HFF-Myc (cell line): ENCODE measurements at regions not wholly inside any gene's neighbourhood (a gene's known extent, or its start where the extent isn't known, plus 50 kb on each side); places are given as distances from the start of the nearest gene placed in this dataset.
"Not testable (repeated sequence)": the region's sequence is repeated elsewhere in the genome, so short reads cannot be mapped to it uniquely, and the experiment has no call there.

Source experiments
- DNase-seq: peaks from one replicate; pipeline ENCODE4 v3.0.0-alpha.2; 2011; ENCODE audit warnings: low read depth; ENCODE audit errors: extremely low read depth
- H3K4me3 ChIP-seq: replicated peaks from 2 replicates; pipeline ENCODE4 v1.5.1; 2011; ENCODE audit warnings: low read depth, mild to moderate bottlenecking, control low read depth, low read length
- CTCF ChIP-seq: IDR thresholded peaks from 2 replicates; pipeline ENCODE4 v1.5.1; 2012; ENCODE audit warnings: mild to moderate bottlenecking, low read depth, low read length, control low read depth; ENCODE audit errors: missing control alignments

GRCh38 chr5:36531401-36531800 lies 75.0 kb upstream of the SLC1A3 start:
- DNase-seq: no peak
- H3K4me3 ChIP-seq: no peak overlapping the region
- TF ChIP-seq CTCF: no peak

GRCh38 chr5:36535378-36535777 lies 71.0 kb upstream of the SLC1A3 start:
- no peak for DNase-seq
- no peak overlapping the region for H3K4me3 ChIP-seq
- no peak for TF ChIP-seq CTCF

- H3K4me3 ChIP-seq: no peak overlapping the region
- no peak for DNase-seq
- TF ChIP-seq CTCF: no peak
Measured at GRCh38 chr5:36535859-36536615, 70.4 kb upstream of the SLC1A3 start.

GRCh38 chr5:36536616-36537005 lies 69.8 kb upstream of the SLC1A3 start:
- H3K4me3 ChIP-seq: no peak overlapping the region
- no peak for TF ChIP-seq CTCF
- no peak for DNase-seq

GRCh38 chr5:36537724-36538123 lies 68.7 kb upstream of the SLC1A3 start:
- TF ChIP-seq CTCF: no peak
- DNase-seq: no peak
- H3K4me3 ChIP-seq: no peak overlapping the region

GRCh38 chr5:36552651-36553393 lies 53.6 kb upstream of the SLC1A3 start:
- no peak for DNase-seq
- no peak for TF ChIP-seq CTCF
- no peak overlapping the region for H3K4me3 ChIP-seq

GRCh38 chr5:36555035-36555434 lies 51.4 kb upstream of the SLC1A3 start:
- H3K4me3 ChIP-seq, DNase-seq: not testable (repeated sequence)
